GM12878 (cell line): ENCODE measurements at regions not wholly inside any gene's neighbourhood (a gene's known extent, or its start where the extent isn't known, plus 50 kb on each side); places are given as distances from the start of the nearest gene placed in this dataset.

Source experiments
- ATAC-seq: fragments of 200-7000 bp; cut with Tn5 transposase; 3 replicates; pipeline ENCODE4 v1.9.1; 2020; ENCODE audit warnings: mild to moderate bottlenecking, moderate library complexity
- BruUV-seq: library from RNA; stranded (reverse); fragments of 400-500 nt; replicated peaks from 2 replicates; lab custom pipeline; 2021; lab: Mats Ljungman, UMichigan
- CTCF ChIA-PET: fragments of 300-600 bp; sonication (Branson Sonifier 250); formaldehyde crosslinking; extraction: SDS; loops from one replicate; lab custom pipeline; 2021; ENCODE audit warnings: inconsistent platforms; lab: Yijun Ruan, JAX
- POLR2A ChIA-PET: fragments of 350-600 bp; formaldehyde crosslinking; extraction: SDS; loops from one replicate; lab custom pipeline; 2021; ENCODE audit warnings: inconsistent platforms; lab: Charles Lee
- RAD21 ChIA-PET: fragments of 300-600 bp; sonication (Branson Sonifier 250); formaldehyde crosslinking; loops from one replicate; lab custom pipeline; 2023; ENCODE audit warnings: antibody characterized with exemption; ENCODE audit not compliant: unreplicated experiment; lab: Charles Lee
- SMC1A ChIA-PET: fragments of 300-600 bp; sonication (Branson Sonifier 250); formaldehyde crosslinking; loops from one replicate; lab custom pipeline; 2023; ENCODE audit not compliant: unreplicated experiment, uncharacterized antibody; lab: Charles Lee
- DNase-seq: peaks from one replicate; pipeline ENCODE4 v3.0.0-alpha.2; 2011; ENCODE audit warnings: low read depth, low spot score
- FAIRE-seq: peaks from 3 replicates; lab custom pipeline; 2011; peaks lifted over from hg19 to GRCh38; lab: Jason Lieb, UNC
- H2AFZ ChIP-seq: 2 replicates; pipeline ENCODE4 v1.6.0; 2011; ENCODE audit warnings: low read depth, low read length, control low read depth; ENCODE audit not compliant: control insufficient read depth
- H3K27ac ChIP-seq: 2 replicates; pipeline ENCODE4 v1.5.1; 2011; ENCODE audit warnings: control low read depth; ENCODE audit not compliant: control insufficient read depth, insufficient read depth
- H3K27me3 ChIP-seq, 2 experiments: replicated peaks in 1 of 2; 2 replicates each; pipeline versions ENCODE4 v1.6.0 to v1.6.1; 2011; ENCODE audit warnings: low read length in 1 of 2; ENCODE audit not compliant: control insufficient read depth in 2 of 2, insufficient read depth in 2 of 2
- H3K36me3 ChIP-seq, 2 experiments: 2 replicates each; pipeline ENCODE4 v1.5.1; 2011; ENCODE audit warnings: low read length in 1 of 2; ENCODE audit not compliant: control insufficient read depth in 2 of 2, insufficient read depth in 2 of 2
- H3K4me1 ChIP-seq: 2 replicates; pipeline ENCODE4 v1.6.1; 2011; ENCODE audit warnings: mild to moderate bottlenecking, low read length, moderate library complexity, mixed read lengths; ENCODE audit not compliant: control insufficient read depth, insufficient read depth
- H3K4me2 ChIP-seq: 2 replicates; pipeline ENCODE4 v1.6.0; 2011; ENCODE audit warnings: control low read depth; ENCODE audit not compliant: control insufficient read depth, insufficient read depth
- H3K4me3 ChIP-seq: fragments of 200-600 bp; sonication (generic); 2 replicates; pipeline ENCODE4 v1.5.1; 2016
- H3K79me2 ChIP-seq: 2 replicates; pipeline ENCODE4 v1.6.0; 2011; ENCODE audit warnings: low read length; ENCODE audit not compliant: control insufficient read depth, insufficient read depth
- H3K9ac ChIP-seq: 2 replicates; pipeline ENCODE4 v1.8.0; 2011; ENCODE audit warnings: low read length, control low read depth, mixed read lengths; ENCODE audit not compliant: control insufficient read depth, insufficient read depth
- H3K9me3 ChIP-seq: replicated peaks from 3 replicates; pipeline ENCODE4 v1.5.1; 2011; ENCODE audit warnings: mild to moderate bottlenecking, low read length; ENCODE audit not compliant: control insufficient read depth, insufficient read depth
- H4K20me1 ChIP-seq: 2 replicates; pipeline ENCODE4 v1.6.0; 2011; ENCODE audit not compliant: control insufficient read depth, insufficient read depth
- CBX5 ChIP-seq: sonication (generic); IDR thresholded peaks from 2 replicates; pipeline ENCODE4 v1.6.1; 2016; ENCODE audit warnings: low read depth, moderate library complexity, mild to moderate bottlenecking, inconsistent platforms
- CHD4 ChIP-seq: fragments of 200-600 bp; sonication (generic); IDR thresholded peaks from 2 replicates; pipeline ENCODE4 v1.6.1; 2016; ENCODE audit warnings: mild to moderate bottlenecking
- CREB1 ChIP-seq: IDR thresholded peaks from 2 replicates; pipeline ENCODE4 v1.6.1; 2012; ENCODE audit warnings: low read depth, mild to moderate bottlenecking, inconsistent platforms
- EP300 ChIP-seq, 2 experiments: fragments of 150-350 bp in 1 of 2; IDR thresholded peaks; 2 replicates each; pipeline ENCODE4 v1.6.1; 2011 to 2012; ENCODE audit warnings: low read depth in 2 of 2, low read length in 2 of 2, borderline replicate concordance in 1 of 2, improper control_type of control experiment in 1 of 2, inconsistent platforms in 1 of 2; ENCODE audit not compliant: control insufficient read depth in 1 of 2
- IRF4 ChIP-seq: IDR thresholded peaks from 2 replicates; pipeline ENCODE4 v1.6.1; 2011; ENCODE audit warnings: low read depth, low read length
- KAT2A ChIP-seq: conservative IDR thresholded peaks from 2 replicates; pipeline ENCODE4 v1.6.1; 2011; ENCODE audit warnings: low read depth, low read length; ENCODE audit not compliant: control insufficient read depth
- PML ChIP-seq: IDR thresholded peaks from 2 replicates; pipeline ENCODE4 v1.6.1; 2012; ENCODE audit warnings: low read length, inconsistent platforms
- POLR2AphosphoS2 ChIP-seq: IDR thresholded peaks from 2 replicates; pipeline ENCODE4 v1.6.1; 2011; ENCODE audit warnings: low read depth, mild to moderate bottlenecking, low read length, improper control_type of control experiment, moderate library complexity
- POU2F2 ChIP-seq: IDR thresholded peaks from 3 replicates; pipeline ENCODE4 v1.6.1; 2011; ENCODE audit warnings: low read depth, mild to moderate bottlenecking, low read length, borderline replicate concordance
- WGBS: methylation state at CpG from one replicate; pipeline ENCODE4 v1.1.6; 2016; ENCODE audit warnings: low lambda C conversion rate; ENCODE audit not compliant: insufficient replicate concordance, insufficient coverage; ENCODE audit errors: missing lambda C conversion rate; 5-methylcytosine and 5-hydroxymethylcytosine counted together
- in situ Hi-C: fragments of 300-500 bp; cut with MboI; formaldehyde crosslinking; loops from 9 replicates; pipeline ENCODE4 v1.14.3; 2018; ENCODE audit warnings: mixed read lengths
- intact Hi-C: fragments of 100-400 bp; cut with micrococcal nuclease; formaldehyde crosslinking; loops from one replicate; pipeline ENCODE4 v1.14.2; 2022; ENCODE audit not compliant: unreplicated experiment
- TF ChIP-seq, protein P1 (sequence below): fragments of 450-650 bp; IDR thresholded peaks from 2 replicates; pipeline ENCODE4 v1.6.1; 2017; ENCODE audit warnings: mild to moderate bottlenecking, moderate library complexity
- TF ChIP-seq, protein P2 (sequence below): fragments of 450-650 bp; IDR thresholded peaks from 2 replicates; pipeline ENCODE4 v1.6.1; 2018; ENCODE audit warnings: borderline replicate concordance, mild to moderate bottlenecking; ENCODE audit not compliant: partially characterized antibody

DNA sequence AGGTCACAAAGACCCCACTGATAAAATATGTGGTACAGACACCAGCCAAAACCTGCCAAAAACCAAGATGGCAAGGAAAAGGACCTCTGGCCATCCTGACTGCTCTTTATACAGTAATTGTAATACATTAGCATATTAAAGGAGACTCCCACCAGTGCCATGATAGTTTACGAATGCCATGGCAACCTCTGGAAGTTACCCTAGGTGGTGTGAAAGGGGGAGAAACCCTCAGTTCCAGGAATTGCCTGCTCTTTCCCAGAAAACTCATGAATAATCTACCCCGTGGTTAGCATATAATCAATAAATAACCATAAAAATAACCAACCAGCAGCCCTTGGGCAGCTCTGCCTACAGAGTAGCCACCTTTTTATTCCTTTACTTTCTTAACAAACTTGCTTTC is 129.8 kb upstream of the EPB41L3 start:
- DNase-seq, result no peak
- 19% methylated on average over 2 of the region's 2 CpGs for WGBS
- no peaks in the 10 kb centered on the region for H3K4me1 ChIP-seq
- ChIA-PET CTCF (no interaction called here), SMC1A (interaction anchor here (0.7 kb wide), 1 partner anchor 471 kb away, joined by 3 read pairs; no protein-coding TSS in a partner anchor), RAD21 (no interaction called here), POLR2A (no interaction called here)
- no peaks in the 10 kb centered on the region for H3K9me3 ChIP-seq
- intact Hi-C loops, result no loop called here
- H3K27ac ChIP-seq, result no peak overlapping the region
- no peak for ATAC-seq
- no peak overlapping the region for H3K9ac ChIP-seq
- no peaks in the 10 kb centered on the region for H3K36me3 ChIP-seq
- no peak overlapping the region for H2AFZ ChIP-seq
- H3K4me2 ChIP-seq, result no peak overlapping the region
- FAIRE-seq, result no peak
- in situ Hi-C loops, result no loop called here
- BruUV-seq, result no TSS peak
- no peaks in the 10 kb centered on the region for H3K79me2 ChIP-seq
- no peak overlapping the region for H3K4me3 ChIP-seq
- H3K27me3 ChIP-seq, result no peaks in the 10 kb centered on the region; a peak in 1 of 4 replicates
- no peaks in the 10 kb centered on the region for H4K20me1 ChIP-seq
- TF ChIP-seq, protein P1, sequence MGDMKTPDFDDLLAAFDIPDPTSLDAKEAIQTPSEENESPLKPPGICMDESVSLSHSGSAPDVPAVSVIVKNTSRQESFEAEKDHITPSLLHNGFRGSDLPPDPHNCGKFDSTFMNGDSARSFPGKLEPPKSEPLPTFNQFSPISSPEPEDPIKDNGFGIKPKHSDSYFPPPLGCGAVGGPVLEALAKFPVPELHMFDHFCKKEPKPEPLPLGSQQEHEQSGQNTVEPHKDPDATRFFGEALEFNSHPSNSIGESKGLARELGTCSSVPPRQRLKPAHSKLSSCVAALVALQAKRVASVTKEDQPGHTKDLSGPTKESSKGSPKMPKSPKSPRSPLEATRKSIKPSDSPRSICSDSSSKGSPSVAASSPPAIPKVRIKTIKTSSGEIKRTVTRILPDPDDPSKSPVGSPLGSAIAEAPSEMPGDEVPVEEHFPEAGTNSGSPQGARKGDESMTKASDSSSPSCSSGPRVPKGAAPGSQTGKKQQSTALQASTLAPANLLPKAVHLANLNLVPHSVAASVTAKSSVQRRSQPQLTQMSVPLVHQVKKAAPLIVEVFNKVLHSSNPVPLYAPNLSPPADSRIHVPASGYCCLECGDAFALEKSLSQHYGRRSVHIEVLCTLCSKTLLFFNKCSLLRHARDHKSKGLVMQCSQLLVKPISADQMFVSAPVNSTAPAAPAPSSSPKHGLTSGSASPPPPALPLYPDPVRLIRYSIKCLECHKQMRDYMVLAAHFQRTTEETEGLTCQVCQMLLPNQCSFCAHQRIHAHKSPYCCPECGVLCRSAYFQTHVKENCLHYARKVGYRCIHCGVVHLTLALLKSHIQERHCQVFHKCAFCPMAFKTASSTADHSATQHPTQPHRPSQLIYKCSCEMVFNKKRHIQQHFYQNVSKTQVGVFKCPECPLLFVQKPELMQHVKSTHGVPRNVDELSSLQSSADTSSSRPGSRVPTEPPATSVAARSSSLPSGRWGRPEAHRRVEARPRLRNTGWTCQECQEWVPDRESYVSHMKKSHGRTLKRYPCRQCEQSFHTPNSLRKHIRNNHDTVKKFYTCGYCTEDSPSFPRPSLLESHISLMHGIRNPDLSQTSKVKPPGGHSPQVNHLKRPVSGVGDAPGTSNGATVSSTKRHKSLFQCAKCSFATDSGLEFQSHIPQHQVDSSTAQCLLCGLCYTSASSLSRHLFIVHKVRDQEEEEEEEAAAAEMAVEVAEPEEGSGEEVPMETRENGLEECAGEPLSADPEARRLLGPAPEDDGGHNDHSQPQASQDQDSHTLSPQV, result no peak
- no peak for TF ChIP-seq PML
- no peak for TF ChIP-seq POU2F2
- no peak for TF ChIP-seq CBX5
- TF ChIP-seq, protein P2, sequence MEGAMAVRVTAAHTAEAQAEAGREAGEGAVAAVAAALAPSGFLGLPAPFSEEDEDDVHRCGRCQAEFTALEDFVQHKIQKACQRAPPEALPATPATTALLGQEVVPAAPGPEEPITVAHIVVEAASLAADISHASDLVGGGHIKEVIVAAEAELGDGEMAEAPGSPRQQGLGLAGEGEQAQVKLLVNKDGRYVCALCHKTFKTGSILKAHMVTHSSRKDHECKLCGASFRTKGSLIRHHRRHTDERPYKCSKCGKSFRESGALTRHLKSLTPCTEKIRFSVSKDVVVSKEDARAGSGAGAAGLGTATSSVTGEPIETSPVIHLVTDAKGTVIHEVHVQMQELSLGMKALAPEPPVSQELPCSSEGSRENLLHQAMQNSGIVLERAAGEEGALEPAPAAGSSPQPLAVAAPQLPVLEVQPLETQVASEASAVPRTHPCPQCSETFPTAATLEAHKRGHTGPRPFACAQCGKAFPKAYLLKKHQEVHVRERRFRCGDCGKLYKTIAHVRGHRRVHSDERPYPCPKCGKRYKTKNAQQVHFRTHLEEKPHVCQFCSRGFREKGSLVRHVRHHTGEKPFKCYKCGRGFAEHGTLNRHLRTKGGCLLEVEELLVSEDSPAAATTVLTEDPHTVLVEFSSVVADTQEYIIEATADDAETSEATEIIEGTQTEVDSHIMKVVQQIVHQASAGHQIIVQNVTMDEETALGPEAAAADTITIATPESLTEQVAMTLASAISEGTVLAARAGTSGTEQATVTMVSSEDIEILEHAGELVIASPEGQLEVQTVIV, result no peak
- no peak for TF ChIP-seq CREB1
- TF ChIP-seq KAT2A, result no peak
- no peak for TF ChIP-seq IRF4
- TF ChIP-seq EP300 (IDR thresholded peaks at IDR 0.05; ENCODE audit: borderline replicate concordance in 1 of 2, control insufficient read depth in 1 of 2, low read depth in 2 of 2, low read length in 2 of 2), result no peak
- no peak for TF ChIP-seq CHD4
- TF ChIP-seq POLR2AphosphoS2, result no peak
